Neural progenitor cell (in vitro differentiated cells): ENCODE measurements at regions not wholly inside any gene's neighbourhood (a gene's known extent, or its start where the extent isn't known, plus 50 kb on each side); places are given as distances from the start of the nearest gene placed in this dataset.

Experiments used
- DNase-seq: peaks from one replicate; pipeline ENCODE4 v3.0.0-alpha.2; 2016; ENCODE audit warnings: low spot score
- H2AFZ ChIP-seq: fragments of 200-600 bp; sonication (generic); replicated peaks from 2 replicates; pipeline ENCODE4 v1.6.1; 2016; ENCODE audit warnings: antibody characterized with exemption
- H3F3A ChIP-seq: fragments of 200-600 bp; sonication (generic); 2 replicates; pipeline ENCODE4 v1.6.1; 2016; ENCODE audit warnings: antibody characterized with exemption, low read depth
- H3K27ac ChIP-seq: fragments of 200-600 bp; sonication (generic); 2 replicates; pipeline ENCODE4 v1.5.1; 2016; ENCODE audit warnings: mild to moderate bottlenecking
- H3K27me3 ChIP-seq: fragments of 200-600 bp; sonication (generic); 2 replicates; pipeline ENCODE4 v1.6.1; 2016; ENCODE audit warnings: mild to moderate bottlenecking, moderate library complexity
- H3K36me3 ChIP-seq: fragments of 200-600 bp; sonication (generic); 2 replicates; pipeline ENCODE4 v1.5.1; 2016
- H3K4me1 ChIP-seq: fragments of 200-600 bp; sonication (generic); 2 replicates; pipeline ENCODE4 v1.6.1; 2016; ENCODE audit warnings: mixed run types
- H3K4me2 ChIP-seq: fragments of 200-600 bp; sonication (generic); 2 replicates; pipeline ENCODE4 v1.6.1; 2016
- H3K4me3 ChIP-seq: fragments of 200-600 bp; sonication (generic); 2 replicates; pipeline ENCODE4 v1.5.1; 2016
- H3K79me2 ChIP-seq: fragments of 200-600 bp; sonication (generic); 2 replicates; pipeline ENCODE4 v1.6.1; 2016; ENCODE audit warnings: low read depth
- H3K9ac ChIP-seq: fragments of 200-600 bp; sonication (generic); 2 replicates; pipeline ENCODE4 v1.6.1; 2016
- H3K9me3 ChIP-seq: fragments of 200-600 bp; sonication (generic); 2 replicates; pipeline ENCODE4 v1.5.1; 2016; ENCODE audit warnings: low read depth
- H4K20me1 ChIP-seq: fragments of 200-600 bp; sonication (generic); 2 replicates; pipeline ENCODE4 v1.6.1; 2016; ENCODE audit warnings: low read depth
- H3K27ac Mint-ChIP-seq: 3 replicates; pipeline ENCODE4 v1.8.0; 2021; ENCODE audit warnings: mixed read lengths
- H3K27me3 Mint-ChIP-seq: 2 replicates; pipeline ENCODE4 v1.8.0; 2022; ENCODE audit warnings: low read depth, mild to moderate bottlenecking, inconsistent platforms, moderate library complexity, mixed read lengths; ENCODE audit not compliant: insufficient read depth
- H3K36me3 Mint-ChIP-seq: 3 replicates; pipeline ENCODE4 v1.8.0; 2021; ENCODE audit warnings: mixed read lengths
- H3K4me1 Mint-ChIP-seq: 3 replicates; pipeline ENCODE4 v1.8.0; 2021; ENCODE audit warnings: mixed read lengths
- H3K4me3 Mint-ChIP-seq: 3 replicates; pipeline ENCODE4 v1.8.0; 2021; ENCODE audit warnings: mild to moderate bottlenecking, moderate library complexity, mixed read lengths
- H3K9me3 Mint-ChIP-seq: 3 replicates; pipeline ENCODE4 v1.8.0; 2020; ENCODE audit warnings: mixed read lengths
- CTCF ChIP-seq: fragments of 200-600 bp; sonication (generic); IDR thresholded peaks from 2 replicates; pipeline ENCODE4 v1.5.1; 2017; ENCODE audit warnings: antibody characterized with exemption, mild to moderate bottlenecking
- EZH2 ChIP-seq: fragments of 200-600 bp; sonication (generic); IDR thresholded peaks from 2 replicates; pipeline ENCODE4 v1.6.1; 2017; ENCODE audit warnings: antibody characterized with exemption, mild to moderate bottlenecking, moderate library complexity
- EZH2phosphoT487 ChIP-seq: fragments of 200-600 bp; sonication (generic); IDR thresholded peaks from 2 replicates; pipeline ENCODE4 v1.6.1; 2017; ENCODE audit warnings: antibody characterized with exemption

GRCh38 chr13:57824121-57824520, 192.6 kb downstream of the PCDH17 start:
- Histone ChIP-seq H3K36me3 (no peaks in the 10 kb centered on the region), H3K9ac (no peak overlapping the region), H3K4me1 (peaks cover 4% of the 10 kb centered on the region), H2AFZ (peak overlapping the region; percentile 71), H3K4me3 (no peak overlapping the region), H3K79me2 (no peaks in the 10 kb centered on the region), H3K27me3 (no peaks in the 10 kb centered on the region), H3F3A (no peaks in the 10 kb centered on the region), H3K4me2 (no peak overlapping the region), H3K27ac (no peak overlapping the region), H4K20me1 (no peaks in the 10 kb centered on the region), H3K9me3 (no peaks in the 10 kb centered on the region)
- TF ChIP-seq EZH2 (no peak), CTCF (no peak), EZH2phosphoT487 (no peak)
- Mint-ChIP-seq H3K27me3 (no peaks in the 10 kb centered on the region), H3K9me3 (no peaks in the 10 kb centered on the region), H3K4me1 (peaks cover 16% of the 10 kb centered on the region), H3K4me3 (no peak overlapping the region), H3K27ac (peak overlapping the region; percentile 53), H3K36me3 (no peaks in the 10 kb centered on the region)
- no peak for DNase-seq

GRCh38 chr13:57825066-57825465, 193.5 kb downstream of the PCDH17 start:
- no peaks in the 10 kb centered on the region for H3K36me3 Mint-ChIP-seq
- no peak overlapping the region for H3K4me3 Mint-ChIP-seq
- no peak overlapping the region for H3K27ac Mint-ChIP-seq
- Histone ChIP-seq H3K4me3 (no peak overlapping the region), H4K20me1 (no peaks in the 10 kb centered on the region), H3K4me2 (no peak overlapping the region), H3K36me3 (no peaks in the 10 kb centered on the region), H3K4me1 (peaks cover 4% of the 10 kb centered on the region), H3K9me3 (no peaks in the 10 kb centered on the region), H3K27ac (no peak overlapping the region), H3K9ac (no peak overlapping the region), H3K79me2 (no peaks in the 10 kb centered on the region), H3F3A (no peaks in the 10 kb centered on the region), H3K27me3 (no peaks in the 10 kb centered on the region), H2AFZ (no peak overlapping the region)
- H3K27me3 Mint-ChIP-seq: no peaks in the 10 kb centered on the region
- H3K4me1 Mint-ChIP-seq: peaks cover 16% of the 10 kb centered on the region
- TF ChIP-seq EZH2phosphoT487 (no peak), EZH2 (no peak), CTCF (no peak)
- H3K9me3 Mint-ChIP-seq: no peaks in the 10 kb centered on the region
- no peak for DNase-seq

GRCh38 chr13:57829496-57829895, 198.0 kb downstream of the PCDH17 start:
- no peak overlapping the region for H3K4me3 Mint-ChIP-seq
- Histone ChIP-seq H3K9me3 (no peaks in the 10 kb centered on the region), H3K9ac (no peak overlapping the region), H3K27ac (no peak overlapping the region), H3K4me1 (no peaks in the 10 kb centered on the region), H3K4me3 (no peak overlapping the region), H4K20me1 (no peaks in the 10 kb centered on the region), H2AFZ (no peak overlapping the region), H3K79me2 (no peaks in the 10 kb centered on the region), H3F3A (no peaks in the 10 kb centered on the region), H3K36me3 (no peaks in the 10 kb centered on the region), H3K27me3 (no peaks in the 10 kb centered on the region), H3K4me2 (no peak overlapping the region)
- no peaks in the 10 kb centered on the region for H3K36me3 Mint-ChIP-seq
- no peaks in the 10 kb centered on the region for H3K27me3 Mint-ChIP-seq
- no peak overlapping the region for H3K27ac Mint-ChIP-seq
- TF ChIP-seq EZH2 (no peak), CTCF (no peak), EZH2phosphoT487 (no peak)
- H3K9me3 Mint-ChIP-seq: no peaks in the 10 kb centered on the region
- peaks cover 3% of the 10 kb centered on the region for H3K4me1 Mint-ChIP-seq
- DNase-seq: no peak

GRCh38 chr13:57832187-57832586, 200.6 kb downstream of the PCDH17 start:
- H3K4me2 ChIP-seq: no peak overlapping the region
- H2AFZ ChIP-seq: no peak overlapping the region
- H3K79me2 ChIP-seq: no peaks in the 10 kb centered on the region
- no peaks in the 10 kb centered on the region for H4K20me1 ChIP-seq
- H3K36me3 ChIP-seq: no peaks in the 10 kb centered on the region
- no peak overlapping the region for H3K9ac ChIP-seq
- H3K4me3 ChIP-seq: no peak overlapping the region
- Mint-ChIP-seq H3K9me3 (no peaks in the 10 kb centered on the region), H3K36me3 (no peaks in the 10 kb centered on the region), H3K4me1 (no peaks in the 10 kb centered on the region), H3K27me3 (no peaks in the 10 kb centered on the region), H3K4me3 (no peak overlapping the region), H3K27ac (no peak overlapping the region)
- H3K4me1 ChIP-seq: no peaks in the 10 kb centered on the region
- no peaks in the 10 kb centered on the region for H3F3A ChIP-seq
- H3K9me3 ChIP-seq: no peaks in the 10 kb centered on the region
- TF ChIP-seq EZH2 (no peak), CTCF (no peak), EZH2phosphoT487 (no peak)
- no peak overlapping the region for H3K27ac ChIP-seq
- DNase-seq: no peak
- H3K27me3 ChIP-seq: no peaks in the 10 kb centered on the region
